ENCODE measurements at regions not wholly inside any gene's neighbourhood (a gene's known extent, or its start where the extent isn't known, plus 50 kb on each side); places are given as distances from the start of the nearest gene placed in this dataset.

DNA sequence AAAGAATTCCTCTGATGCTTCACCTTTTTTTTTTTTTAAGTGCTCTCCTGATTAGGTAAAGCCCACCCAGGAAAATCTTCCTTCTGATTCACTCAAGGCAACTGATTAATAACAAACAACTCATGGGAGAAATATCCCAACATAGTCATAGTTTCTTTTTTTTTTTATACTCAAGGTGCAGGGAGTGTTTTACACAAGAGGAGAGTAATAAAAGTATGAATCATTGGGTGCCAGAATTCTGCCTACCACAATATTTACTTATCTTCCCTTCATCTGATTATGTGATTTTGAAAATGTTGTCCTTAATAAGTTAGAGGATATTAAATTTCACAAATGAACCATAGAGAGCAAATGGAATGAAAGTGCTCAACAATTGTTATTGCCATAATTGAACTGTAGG is 329.9 kb downstream of the TECRL start:
- TF ChIP-seq POLR2A (IDR thresholded peaks at IDR 0.05), result no peak
- TF ChIP-seq, protein P1, sequence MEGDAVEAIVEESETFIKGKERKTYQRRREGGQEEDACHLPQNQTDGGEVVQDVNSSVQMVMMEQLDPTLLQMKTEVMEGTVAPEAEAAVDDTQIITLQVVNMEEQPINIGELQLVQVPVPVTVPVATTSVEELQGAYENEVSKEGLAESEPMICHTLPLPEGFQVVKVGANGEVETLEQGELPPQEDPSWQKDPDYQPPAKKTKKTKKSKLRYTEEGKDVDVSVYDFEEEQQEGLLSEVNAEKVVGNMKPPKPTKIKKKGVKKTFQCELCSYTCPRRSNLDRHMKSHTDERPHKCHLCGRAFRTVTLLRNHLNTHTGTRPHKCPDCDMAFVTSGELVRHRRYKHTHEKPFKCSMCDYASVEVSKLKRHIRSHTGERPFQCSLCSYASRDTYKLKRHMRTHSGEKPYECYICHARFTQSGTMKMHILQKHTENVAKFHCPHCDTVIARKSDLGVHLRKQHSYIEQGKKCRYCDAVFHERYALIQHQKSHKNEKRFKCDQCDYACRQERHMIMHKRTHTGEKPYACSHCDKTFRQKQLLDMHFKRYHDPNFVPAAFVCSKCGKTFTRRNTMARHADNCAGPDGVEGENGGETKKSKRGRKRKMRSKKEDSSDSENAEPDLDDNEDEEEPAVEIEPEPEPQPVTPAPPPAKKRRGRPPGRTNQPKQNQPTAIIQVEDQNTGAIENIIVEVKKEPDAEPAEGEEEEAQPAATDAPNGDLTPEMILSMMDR (IDR thresholded peaks at IDR 0.05), result no peak
